ENCODE measurements at regions not wholly inside any gene's neighbourhood (a gene's known extent, or its start where the extent isn't known, plus 50 kb on each side); places are given as distances from the start of the nearest gene placed in this dataset.

DNA sequence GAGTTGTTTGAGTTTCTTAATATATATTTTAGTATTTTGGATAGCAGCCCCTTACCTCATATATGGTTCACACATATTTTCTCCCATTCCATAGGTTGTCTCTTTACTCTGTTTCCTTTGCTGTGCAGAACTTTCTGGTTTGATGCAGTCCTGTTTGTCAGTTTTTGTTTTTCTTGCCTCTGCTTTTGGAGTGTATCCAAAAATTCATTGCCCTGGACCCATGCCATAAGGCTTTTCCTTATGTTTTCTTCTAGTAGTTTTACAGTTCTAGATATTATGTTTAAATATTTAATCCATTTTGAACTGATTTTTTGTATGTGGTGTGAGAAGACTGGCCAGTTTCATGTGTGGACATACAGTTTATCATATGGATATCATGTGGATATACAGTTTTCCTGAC lies 58.5 kb upstream of the NUDT6 start:
- H3K56ac ChIP-seq (ENCODE audit: extremely low read depth, insufficient read depth, low read length): no peak overlapping the region
- H4K91ac ChIP-seq (ENCODE audit: insufficient read depth, low read depth, low read length): no peak overlapping the region
- intact Hi-C loops (cut with micrococcal nuclease) (no loop called here), in situ Hi-C loops (cut with MboI; ENCODE audit: low sequenced_read_pairs) (no loop called here), dilution Hi-C loops (cut with HindIII; ENCODE audit: low sequenced_read_pairs, unreplicated experiment) (no loop called here)
- no peak overlapping the region for H2AK5ac ChIP-seq (ENCODE audit: low read depth, low read length)
- no peak for TF ChIP-seq RAD21 (IDR thresholded peaks at IDR 0.05; ENCODE audit: low read length)
- no peak for TF ChIP-seq RCOR1 (IDR thresholded peaks at IDR 0.05; ENCODE audit: insufficient replicate concordance, low read length)
- TF ChIP-seq MAZ (IDR thresholded peaks at IDR 0.05; ENCODE audit: borderline replicate concordance, low read depth, low read length): no peak
- no peak for TF ChIP-seq CHD1 (IDR thresholded peaks at IDR 0.05; ENCODE audit: low read depth, low read length)
- TF ChIP-seq BHLHE40 (IDR thresholded peaks at IDR 0.05; ENCODE audit: low read depth, low read length): no peak
- TF ChIP-seq, protein P1, sequence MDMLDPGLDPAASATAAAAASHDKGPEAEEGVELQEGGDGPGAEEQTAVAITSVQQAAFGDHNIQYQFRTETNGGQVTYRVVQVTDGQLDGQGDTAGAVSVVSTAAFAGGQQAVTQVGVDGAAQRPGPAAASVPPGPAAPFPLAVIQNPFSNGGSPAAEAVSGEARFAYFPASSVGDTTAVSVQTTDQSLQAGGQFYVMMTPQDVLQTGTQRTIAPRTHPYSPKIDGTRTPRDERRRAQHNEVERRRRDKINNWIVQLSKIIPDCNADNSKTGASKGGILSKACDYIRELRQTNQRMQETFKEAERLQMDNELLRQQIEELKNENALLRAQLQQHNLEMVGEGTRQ (IDR thresholded peaks at IDR 0.05; ENCODE audit: low read depth, low read length): no peak
- no peak for TF ChIP-seq RFX5 (IDR thresholded peaks at IDR 0.05; ENCODE audit: low read depth, low read length)
- no peak for TF ChIP-seq CEBPB (IDR thresholded peaks at IDR 0.05; ENCODE audit: low read depth, low read length)
- no peak for TF ChIP-seq SMC3 (IDR thresholded peaks at IDR 0.05; ENCODE audit: low read depth, low read length)
- no peak for TF ChIP-seq POLR2A (IDR thresholded peaks at IDR 0.05; ENCODE audit: low read depth, low read length)
- no peak for TF ChIP-seq FOS (IDR thresholded peaks at IDR 0.05; ENCODE audit: low read depth, low read length)
- TF ChIP-seq, protein P2, sequence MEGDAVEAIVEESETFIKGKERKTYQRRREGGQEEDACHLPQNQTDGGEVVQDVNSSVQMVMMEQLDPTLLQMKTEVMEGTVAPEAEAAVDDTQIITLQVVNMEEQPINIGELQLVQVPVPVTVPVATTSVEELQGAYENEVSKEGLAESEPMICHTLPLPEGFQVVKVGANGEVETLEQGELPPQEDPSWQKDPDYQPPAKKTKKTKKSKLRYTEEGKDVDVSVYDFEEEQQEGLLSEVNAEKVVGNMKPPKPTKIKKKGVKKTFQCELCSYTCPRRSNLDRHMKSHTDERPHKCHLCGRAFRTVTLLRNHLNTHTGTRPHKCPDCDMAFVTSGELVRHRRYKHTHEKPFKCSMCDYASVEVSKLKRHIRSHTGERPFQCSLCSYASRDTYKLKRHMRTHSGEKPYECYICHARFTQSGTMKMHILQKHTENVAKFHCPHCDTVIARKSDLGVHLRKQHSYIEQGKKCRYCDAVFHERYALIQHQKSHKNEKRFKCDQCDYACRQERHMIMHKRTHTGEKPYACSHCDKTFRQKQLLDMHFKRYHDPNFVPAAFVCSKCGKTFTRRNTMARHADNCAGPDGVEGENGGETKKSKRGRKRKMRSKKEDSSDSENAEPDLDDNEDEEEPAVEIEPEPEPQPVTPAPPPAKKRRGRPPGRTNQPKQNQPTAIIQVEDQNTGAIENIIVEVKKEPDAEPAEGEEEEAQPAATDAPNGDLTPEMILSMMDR (conservative IDR thresholded peaks at IDR 0.05; ENCODE audit: low read depth, low read length): no peak
- no peak for TF ChIP-seq NFE2L2 (IDR thresholded peaks at IDR 0.05; ENCODE audit: low read depth, low read length)
- TF ChIP-seq, protein P3, sequence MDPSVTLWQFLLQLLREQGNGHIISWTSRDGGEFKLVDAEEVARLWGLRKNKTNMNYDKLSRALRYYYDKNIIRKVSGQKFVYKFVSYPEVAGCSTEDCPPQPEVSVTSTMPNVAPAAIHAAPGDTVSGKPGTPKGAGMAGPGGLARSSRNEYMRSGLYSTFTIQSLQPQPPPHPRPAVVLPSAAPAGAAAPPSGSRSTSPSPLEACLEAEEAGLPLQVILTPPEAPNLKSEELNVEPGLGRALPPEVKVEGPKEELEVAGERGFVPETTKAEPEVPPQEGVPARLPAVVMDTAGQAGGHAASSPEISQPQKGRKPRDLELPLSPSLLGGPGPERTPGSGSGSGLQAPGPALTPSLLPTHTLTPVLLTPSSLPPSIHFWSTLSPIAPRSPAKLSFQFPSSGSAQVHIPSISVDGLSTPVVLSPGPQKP (IDR thresholded peaks at IDR 0.05; ENCODE audit: borderline replicate concordance, low read depth, low read length): no peak
- H3K4me1 ChIP-seq (ENCODE audit: control insufficient read depth, insufficient read depth, low read length): no peaks in the 10 kb centered on the region
- H4K5ac ChIP-seq (ENCODE audit: low read depth, low read length): no peak overlapping the region
- H3K4ac ChIP-seq (ENCODE audit: low read depth, low read length): no peak overlapping the region
- no peak overlapping the region for H2BK120ac ChIP-seq (ENCODE audit: low read depth, low read length)
- no TSS peak for BruUV-seq (replicated peaks)
- no peak overlapping the region for H2BK20ac ChIP-seq (ENCODE audit: low read depth, low read length)
- H3K9ac ChIP-seq (ENCODE audit: low read depth, low read length): no peak overlapping the region
- H3K4me2 ChIP-seq (ENCODE audit: low read depth, low read length): no peak overlapping the region
- no peak overlapping the region for H2BK15ac ChIP-seq (ENCODE audit: low read depth, low read length)
- H3K27me3 ChIP-seq (ENCODE audit: control insufficient read depth, insufficient read depth, low read length): no peaks in the 10 kb centered on the region
- no peak overlapping the region for H2BK5ac ChIP-seq (ENCODE audit: low read depth, low read length, poor library complexity, severe bottlenecking)
- CTCF ChIA-PET: interaction anchor here (0.6 kb wide), 1 partner anchor 996 kb away, joined by 3 read pairs; no protein-coding TSS in a partner anchor
- H3K23ac ChIP-seq (ENCODE audit: low read depth, low read length): no peak overlapping the region
- DNase-seq (no peak), ATAC-seq (ENCODE audit: low read depth) (no peak)
- H3K27ac ChIP-seq (ENCODE audit: insufficient read depth, low read length): no peak overlapping the region
- no peak overlapping the region for H2AFZ ChIP-seq (replicated peaks; ENCODE audit: low read length, poor library complexity)
- no peak overlapping the region for H3K18ac ChIP-seq (ENCODE audit: low read depth, low read length)
- H3K36me3 ChIP-seq (ENCODE audit: control insufficient read depth, insufficient read depth, low read length): peaks cover 10% of the 10 kb centered on the region; the same call in 1 of the 2 replicates
- no peaks in the 10 kb centered on the region for H3K9me3 ChIP-seq (ENCODE audit: control insufficient read depth, insufficient read depth, low read length)
- no peaks in the 10 kb centered on the region for H3K9me1 ChIP-seq (ENCODE audit: insufficient read depth, low read length)
- no peak overlapping the region for H3K4me3 ChIP-seq (ENCODE audit: insufficient read depth, low read depth, low read length)
- POLR2A ChIA-PET (ENCODE audit: unreplicated experiment): no interaction called here
- H4K20me1 ChIP-seq (ENCODE audit: insufficient read depth, low read length): no peaks in the 10 kb centered on the region
- no peak overlapping the region for H2AK9ac ChIP-seq (replicated peaks; ENCODE audit: low read depth, low read length, poor library complexity)
- H4K8ac ChIP-seq (ENCODE audit: low read depth in 2 of 2, low read length in 2 of 2): no peak overlapping the region
- peaks cover 0 to 4% of the 10 kb centered on the region in 2 experiments; a peak in 2 of 4 replicates for H3K79me1 ChIP-seq (ENCODE audit: low read depth in 1 of 2, low read length in 2 of 2)
- no peak overlapping the region for H3K14ac ChIP-seq (replicated peaks; ENCODE audit: low read depth, low read length)
